Keratinocyte (primary cell): ENCODE measurements at regions not wholly inside any gene's neighbourhood (a gene's known extent, or its start where the extent isn't known, plus 50 kb on each side); places are given as distances from the start of the nearest gene placed in this dataset.

Source experiments
- DNase-seq: peaks from one replicate; pipeline ENCODE4 v3.0.0-alpha.2; 2011; ENCODE audit warnings: low read depth, missing footprints, low spot score
- FAIRE-seq: peaks from 2 replicates; lab custom pipeline; 2011; peaks lifted over from hg19 to GRCh38; lab: Jason Lieb, UNC
- H2AFZ ChIP-seq: 2 replicates; pipeline ENCODE4 v1.6.0; 2012; ENCODE audit warnings: low read length, control low read depth, inconsistent platforms; ENCODE audit not compliant: control insufficient read depth
- H3K27ac ChIP-seq: 2 replicates; pipeline ENCODE4 v1.5.1; 2011; ENCODE audit warnings: low read length; ENCODE audit not compliant: control insufficient read depth, insufficient read depth
- H3K27me3 ChIP-seq: 3 replicates; pipeline ENCODE4 v1.6.0; 2011; ENCODE audit warnings: low read length; ENCODE audit not compliant: control insufficient read depth, insufficient read depth; ENCODE audit errors: extremely low read depth
- H3K36me3 ChIP-seq, 2 experiments: 2 replicates in 1 of 2; 3 replicates in 1 of 2; pipeline ENCODE4 v1.5.1; 2011; ENCODE audit warnings: low read length in 2 of 2, mild to moderate bottlenecking in 1 of 2; ENCODE audit not compliant: control insufficient read depth in 2 of 2, insufficient read depth in 2 of 2; ENCODE audit errors: extremely low read depth in 1 of 2
- H3K4me1 ChIP-seq: 3 replicates; pipeline ENCODE4 v1.5.1; 2011; ENCODE audit warnings: low read length; ENCODE audit not compliant: control insufficient read depth, insufficient read depth; ENCODE audit errors: extremely low read depth
- H3K4me2 ChIP-seq: 3 replicates; pipeline ENCODE4 v1.6.0; 2011; ENCODE audit warnings: low read depth, low read length; ENCODE audit not compliant: control insufficient read depth, insufficient read depth; ENCODE audit errors: extremely low read depth
- H3K4me3 ChIP-seq, 3 experiments: fragments of 200-600 bp in 1 of 3; sonication (generic) in 1 of 3; 2 replicates in 2 of 3; 3 replicates in 1 of 3; pipeline ENCODE4 v1.5.1; 2011 to 2016; ENCODE audit warnings: low read length in 3 of 3, mild to moderate bottlenecking in 3 of 3, control low read depth in 2 of 3, inconsistent platforms in 1 of 3, low read depth in 1 of 3, mixed read lengths in 1 of 3, mixed run types in 1 of 3, moderate library complexity in 1 of 3; ENCODE audit not compliant: control insufficient read depth in 2 of 3, insufficient read depth in 2 of 3; ENCODE audit errors: extremely low read depth in 1 of 3
- H3K79me2 ChIP-seq: 2 replicates; pipeline ENCODE4 v1.6.0; 2012; ENCODE audit warnings: low read length; ENCODE audit not compliant: control insufficient read depth, insufficient read depth
- H3K9ac ChIP-seq: 3 replicates; pipeline ENCODE4 v1.6.0; 2011; ENCODE audit warnings: low read length; ENCODE audit not compliant: control insufficient read depth, insufficient read depth; ENCODE audit errors: extremely low read depth
- H3K9me1 ChIP-seq: 3 replicates; pipeline ENCODE4 v1.6.0; 2011; ENCODE audit warnings: low read length; ENCODE audit not compliant: control insufficient read depth, insufficient read depth; ENCODE audit errors: extremely low read depth
- H3K9me3 ChIP-seq: 2 replicates; pipeline ENCODE4 v1.5.1; 2012; ENCODE audit warnings: low read depth, low read length; ENCODE audit not compliant: control insufficient read depth
- H4K20me1 ChIP-seq: 3 replicates; pipeline ENCODE4 v1.6.0; 2011; ENCODE audit warnings: low read length; ENCODE audit not compliant: control insufficient read depth, insufficient read depth; ENCODE audit errors: extremely low read depth
- EZH2 ChIP-seq: IDR thresholded peaks from one replicate; pipeline ENCODE4 v1.6.1; 2012; ENCODE audit warnings: inconsistent platforms, mild to moderate bottlenecking, low read length, moderate library complexity
- dilution Hi-C: fragments of 300-500 bp; cut with MboI; formaldehyde crosslinking; loops from one replicate; pipeline ENCODE4 v1.7.0; 2020; ENCODE audit warnings: low sequenced_read_pairs; ENCODE audit not compliant: extremely low pct_ligation_motif_present
- TF ChIP-seq, protein P1 (sequence below), 3 experiments: IDR thresholded peaks in 1 of 3; conservative IDR thresholded peaks in 1 of 3; optimal IDR thresholded peaks in 1 of 3; 2 replicates in 2 of 3; 3 replicates in 1 of 3; pipeline versions ENCODE3 to v1.5.1; 2011; ENCODE audit warnings: low read length in 3 of 3, mild to moderate bottlenecking in 3 of 3, moderate library complexity in 2 of 3, control low read depth in 1 of 3, inconsistent platforms in 1 of 3; ENCODE audit not compliant: insufficient read depth in 2 of 3; ENCODE audit errors: extremely low read depth in 1 of 3

DNA sequence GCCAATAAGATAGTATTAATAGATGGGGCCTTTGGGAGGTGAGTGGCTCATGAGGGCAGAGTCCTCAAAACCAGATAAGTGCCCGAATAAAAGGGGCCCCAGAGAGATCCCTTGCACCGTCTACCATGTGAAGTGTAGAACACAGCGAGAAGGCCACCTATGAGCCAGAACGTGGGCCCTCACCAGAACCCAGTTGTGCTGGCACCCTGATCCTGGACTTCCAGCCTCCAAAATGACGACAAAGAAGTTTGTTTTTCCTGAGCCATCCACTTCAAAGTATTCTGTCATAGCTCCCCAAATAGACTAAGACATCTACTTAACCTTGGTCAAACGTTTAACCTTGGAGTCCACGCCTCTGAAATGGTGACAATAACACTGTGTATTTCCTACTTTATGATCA is 158.1 kb downstream of the EFNB2 start:
- no peak for TF ChIP-seq EZH2
- TF ChIP-seq, protein P1, sequence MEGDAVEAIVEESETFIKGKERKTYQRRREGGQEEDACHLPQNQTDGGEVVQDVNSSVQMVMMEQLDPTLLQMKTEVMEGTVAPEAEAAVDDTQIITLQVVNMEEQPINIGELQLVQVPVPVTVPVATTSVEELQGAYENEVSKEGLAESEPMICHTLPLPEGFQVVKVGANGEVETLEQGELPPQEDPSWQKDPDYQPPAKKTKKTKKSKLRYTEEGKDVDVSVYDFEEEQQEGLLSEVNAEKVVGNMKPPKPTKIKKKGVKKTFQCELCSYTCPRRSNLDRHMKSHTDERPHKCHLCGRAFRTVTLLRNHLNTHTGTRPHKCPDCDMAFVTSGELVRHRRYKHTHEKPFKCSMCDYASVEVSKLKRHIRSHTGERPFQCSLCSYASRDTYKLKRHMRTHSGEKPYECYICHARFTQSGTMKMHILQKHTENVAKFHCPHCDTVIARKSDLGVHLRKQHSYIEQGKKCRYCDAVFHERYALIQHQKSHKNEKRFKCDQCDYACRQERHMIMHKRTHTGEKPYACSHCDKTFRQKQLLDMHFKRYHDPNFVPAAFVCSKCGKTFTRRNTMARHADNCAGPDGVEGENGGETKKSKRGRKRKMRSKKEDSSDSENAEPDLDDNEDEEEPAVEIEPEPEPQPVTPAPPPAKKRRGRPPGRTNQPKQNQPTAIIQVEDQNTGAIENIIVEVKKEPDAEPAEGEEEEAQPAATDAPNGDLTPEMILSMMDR (optimal IDR thresholded peaks at IDR 0.05 in 1 of 3, IDR thresholded peaks at IDR 0.05 in 1 of 3, conservative IDR thresholded peaks at IDR 0.05 in 1 of 3; ENCODE audit: extremely low read depth in 1 of 3, insufficient read depth in 2 of 3, low read length in 3 of 3) = no peak
- no peak overlapping the region for H2AFZ ChIP-seq
- no peaks in the 10 kb centered on the region for H3K36me3 ChIP-seq
- peaks cover 1% of the 10 kb centered on the region for H3K9me3 ChIP-seq
- no peak overlapping the region for H3K4me3 ChIP-seq
- DNase-seq = no peak
- H4K20me1 ChIP-seq = no peaks in the 10 kb centered on the region
- no peaks in the 10 kb centered on the region for H3K27me3 ChIP-seq
- no peak overlapping the region for H3K4me2 ChIP-seq
- H3K9ac ChIP-seq = no peak overlapping the region
- H3K79me2 ChIP-seq = no peaks in the 10 kb centered on the region
- no peak for FAIRE-seq
- H3K9me1 ChIP-seq = no peaks in the 10 kb centered on the region
- dilution Hi-C loops = no loop called here
- peaks cover 31% of the 10 kb centered on the region for H3K4me1 ChIP-seq
- no peak overlapping the region for H3K27ac ChIP-seq

DNA sequence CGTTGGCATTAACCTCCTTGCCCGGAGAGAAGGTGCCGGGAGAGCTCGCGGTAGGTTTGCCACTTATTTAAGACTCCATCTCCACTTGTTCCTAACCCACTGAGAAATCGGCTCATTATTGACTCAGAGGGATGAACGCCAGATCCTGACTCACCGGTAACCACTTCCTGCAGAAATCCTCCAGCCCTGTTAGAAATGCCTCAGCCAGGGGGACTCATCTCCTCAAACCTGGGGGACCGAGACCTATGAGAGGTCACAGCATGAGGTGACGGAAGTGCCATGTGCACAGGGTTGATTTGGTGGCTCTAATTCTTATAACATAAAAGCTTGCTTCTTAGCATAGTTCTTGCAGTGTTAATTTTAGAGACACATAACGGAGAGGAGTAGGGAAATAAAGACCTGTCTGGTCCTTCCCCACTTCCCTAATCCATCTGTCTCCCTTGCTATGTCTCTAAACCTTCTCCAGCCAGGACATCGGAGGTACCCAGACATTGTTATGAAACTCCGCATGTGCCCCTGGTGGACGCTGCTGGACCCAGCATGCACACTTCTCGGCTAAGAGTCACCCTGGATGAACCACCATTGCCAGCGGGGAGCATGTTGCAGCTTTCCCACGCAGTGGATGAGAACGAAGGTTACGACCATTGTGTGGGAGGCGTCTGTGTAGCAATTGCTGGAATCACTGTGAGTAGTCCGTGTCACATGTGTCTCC is 158.9 kb downstream of the EFNB2 start:
- Histone ChIP-seq H3K36me3 (no peaks in the 10 kb centered on the region), H3K9me1 (no peaks in the 10 kb centered on the region), H3K9ac (no peak overlapping the region), H3K79me2 (no peaks in the 10 kb centered on the region), H3K27ac (peak overlapping the region; percentile 24), H3K27me3 (no peaks in the 10 kb centered on the region), H4K20me1 (no peaks in the 10 kb centered on the region), H2AFZ (no peak overlapping the region), H3K4me1 (peaks cover 31% of the 10 kb centered on the region), H3K4me2 (peak overlapping the region; percentile 29), H3K4me3 (peak overlapping the region in 1 of 3 experiments; percentile 28), H3K9me3 (peaks cover 1% of the 10 kb centered on the region)
- dilution Hi-C loops = no loop called here
- peak; percentile 97 for FAIRE-seq
- no peak for DNase-seq
- TF ChIP-seq EZH2 = no peak
- TF ChIP-seq, protein P1 (optimal IDR thresholded peaks at IDR 0.05 in 1 of 3, IDR thresholded peaks at IDR 0.05 in 1 of 3, conservative IDR thresholded peaks at IDR 0.05 in 1 of 3; ENCODE audit: extremely low read depth in 1 of 3, insufficient read depth in 2 of 3, low read length in 3 of 3) = no peak
